ENCODE measurements at regions not wholly inside any gene's neighbourhood (a gene's known extent, or its start where the extent isn't known, plus 50 kb on each side); places are given as distances from the start of the nearest gene placed in this dataset.

DNA sequence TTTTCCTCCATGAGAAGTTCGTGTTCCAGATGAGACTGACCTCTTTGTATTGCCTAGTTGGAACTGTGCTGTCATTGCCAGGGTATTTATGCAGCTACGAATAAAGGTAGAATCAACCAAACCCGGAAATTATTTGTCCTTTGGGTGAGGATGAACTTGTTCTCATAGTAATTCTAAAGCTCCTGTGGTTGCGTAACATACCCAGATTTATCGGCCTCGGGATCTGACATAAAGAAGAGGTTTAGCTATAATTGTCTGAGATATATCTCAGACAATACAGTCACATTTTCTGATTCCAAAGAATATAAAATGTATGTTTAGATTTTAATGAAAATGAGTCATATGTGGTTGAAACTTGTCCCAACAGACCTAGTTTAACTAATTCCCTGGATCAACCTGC lies 628.7 kb upstream of the LINC00305 start:
- TF ChIP-seq EZH2phosphoT487 (IDR thresholded peaks at IDR 0.05; ENCODE audit: low read depth) = no peak
- TF ChIP-seq, protein P1, sequence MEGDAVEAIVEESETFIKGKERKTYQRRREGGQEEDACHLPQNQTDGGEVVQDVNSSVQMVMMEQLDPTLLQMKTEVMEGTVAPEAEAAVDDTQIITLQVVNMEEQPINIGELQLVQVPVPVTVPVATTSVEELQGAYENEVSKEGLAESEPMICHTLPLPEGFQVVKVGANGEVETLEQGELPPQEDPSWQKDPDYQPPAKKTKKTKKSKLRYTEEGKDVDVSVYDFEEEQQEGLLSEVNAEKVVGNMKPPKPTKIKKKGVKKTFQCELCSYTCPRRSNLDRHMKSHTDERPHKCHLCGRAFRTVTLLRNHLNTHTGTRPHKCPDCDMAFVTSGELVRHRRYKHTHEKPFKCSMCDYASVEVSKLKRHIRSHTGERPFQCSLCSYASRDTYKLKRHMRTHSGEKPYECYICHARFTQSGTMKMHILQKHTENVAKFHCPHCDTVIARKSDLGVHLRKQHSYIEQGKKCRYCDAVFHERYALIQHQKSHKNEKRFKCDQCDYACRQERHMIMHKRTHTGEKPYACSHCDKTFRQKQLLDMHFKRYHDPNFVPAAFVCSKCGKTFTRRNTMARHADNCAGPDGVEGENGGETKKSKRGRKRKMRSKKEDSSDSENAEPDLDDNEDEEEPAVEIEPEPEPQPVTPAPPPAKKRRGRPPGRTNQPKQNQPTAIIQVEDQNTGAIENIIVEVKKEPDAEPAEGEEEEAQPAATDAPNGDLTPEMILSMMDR (IDR thresholded peaks at IDR 0.05; ENCODE audit: low read depth, low read length) = no peak
- no peaks in the 10 kb centered on the region for H3K27me3 ChIP-seq (ENCODE audit: low read depth, low read length)
- peak overlapping the region; percentile 10; the same call in 1 of the 2 replicates for H3K4me3 ChIP-seq (ENCODE audit: low read length)
- peaks cover 4% of the 10 kb centered on the region for H3K4me1 ChIP-seq (ENCODE audit: low read length)
- no peaks in the 10 kb centered on the region for H3K36me3 ChIP-seq (replicated peaks; ENCODE audit: low read depth, low read length)
- H3K79me2 ChIP-seq (ENCODE audit: low read length) = no peaks in the 10 kb centered on the region
- H3K4me2 ChIP-seq (ENCODE audit: low read length) = peak overlapping the region; percentile 22
- H3K9ac ChIP-seq (ENCODE audit: low read length) = no peak overlapping the region
- H2AFZ ChIP-seq (ENCODE audit: low read depth, low read length) = peak overlapping the region; percentile 92
- no peaks in the 10 kb centered on the region for H4K20me1 ChIP-seq (ENCODE audit: insufficient read depth, low read length)
- H3K9me3 ChIP-seq (ENCODE audit: insufficient read depth, low read length) = no peaks in the 10 kb centered on the region
- no peak overlapping the region for H3K27ac ChIP-seq (ENCODE audit: low read length)

DNA sequence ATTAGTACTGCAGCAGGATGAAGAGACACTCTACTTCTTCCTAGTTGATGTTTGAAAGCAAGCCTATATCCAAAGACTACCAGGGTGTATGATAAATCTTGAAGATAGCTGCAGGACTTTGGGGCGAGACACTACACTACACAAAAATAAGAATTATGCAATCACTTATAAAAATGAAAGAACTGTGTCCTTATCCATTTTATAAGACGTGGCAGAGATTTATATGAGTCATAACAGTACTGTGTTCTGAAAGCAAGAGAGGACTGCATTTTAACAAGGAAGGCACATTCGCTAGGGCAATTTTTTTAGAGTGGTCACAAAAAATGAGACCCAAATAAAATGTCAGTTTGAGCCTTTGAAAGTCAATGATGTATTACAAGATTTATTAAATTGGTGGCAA lies 617.0 kb upstream of the LINC00305 start:
- Histone ChIP-seq H3K4me3 (ENCODE audit: low read length) (peak overlapping the region; percentile 3; the same call in 1 of the 2 replicates), H3K36me3 (replicated peaks; ENCODE audit: low read depth, low read length) (no peaks in the 10 kb centered on the region), H3K27me3 (ENCODE audit: low read depth, low read length) (no peaks in the 10 kb centered on the region), H3K79me2 (ENCODE audit: low read length) (no peaks in the 10 kb centered on the region), H3K4me2 (ENCODE audit: low read length) (peak overlapping the region; percentile 29), H3K9me3 (ENCODE audit: insufficient read depth, low read length) (no peaks in the 10 kb centered on the region), H4K20me1 (ENCODE audit: insufficient read depth, low read length) (no peaks in the 10 kb centered on the region), H3K9ac (ENCODE audit: low read length) (no peak overlapping the region), H3K27ac (ENCODE audit: low read length) (no peak overlapping the region), H3K4me1 (ENCODE audit: low read length) (peaks cover 21% of the 10 kb centered on the region), H2AFZ (ENCODE audit: low read depth, low read length) (peak overlapping the region; percentile 17)
- TF ChIP-seq, protein P1 (IDR thresholded peaks at IDR 0.05; ENCODE audit: low read depth, low read length) = no peak
- no peak for TF ChIP-seq EZH2phosphoT487 (IDR thresholded peaks at IDR 0.05; ENCODE audit: low read depth)

DNA sequence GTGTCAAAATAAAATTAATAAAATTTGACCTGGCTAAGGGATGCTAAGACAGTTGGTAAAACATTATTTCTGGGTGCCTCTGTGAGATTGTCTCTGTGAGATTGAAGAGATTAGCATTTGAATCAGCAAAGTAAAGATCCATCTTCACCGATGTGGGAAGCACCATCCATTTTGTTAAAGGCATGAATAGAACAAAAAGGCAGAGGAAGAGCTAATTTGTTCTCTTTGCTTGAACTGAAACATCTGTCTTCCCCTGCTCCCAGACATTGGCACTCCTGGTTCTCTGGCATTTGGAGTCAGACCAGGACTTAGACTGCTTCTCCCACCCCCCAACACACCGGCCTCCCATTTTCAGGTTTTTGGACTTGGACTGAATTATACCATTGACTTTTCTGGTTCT lies 603.8 kb upstream of the LINC00305 start:
- Histone ChIP-seq H3K9me3 (ENCODE audit: insufficient read depth, low read length) (no peaks in the 10 kb centered on the region), H3K27me3 (ENCODE audit: low read depth, low read length) (no peaks in the 10 kb centered on the region), H3K79me2 (ENCODE audit: low read length) (no peaks in the 10 kb centered on the region), H4K20me1 (ENCODE audit: insufficient read depth, low read length) (no peaks in the 10 kb centered on the region), H2AFZ (ENCODE audit: low read depth, low read length) (no peak overlapping the region), H3K4me1 (ENCODE audit: low read length) (no peaks in the 10 kb centered on the region), H3K27ac (ENCODE audit: low read length) (no peak overlapping the region), H3K4me2 (ENCODE audit: low read length) (no peak overlapping the region), H3K36me3 (replicated peaks; ENCODE audit: low read depth, low read length) (no peaks in the 10 kb centered on the region), H3K4me3 (ENCODE audit: low read length) (no peak overlapping the region), H3K9ac (ENCODE audit: low read length) (no peak overlapping the region)
- no peak for TF ChIP-seq EZH2phosphoT487 (IDR thresholded peaks at IDR 0.05; ENCODE audit: low read depth)
- TF ChIP-seq, protein P1 (IDR thresholded peaks at IDR 0.05; ENCODE audit: low read depth, low read length) = no peak

DNA sequence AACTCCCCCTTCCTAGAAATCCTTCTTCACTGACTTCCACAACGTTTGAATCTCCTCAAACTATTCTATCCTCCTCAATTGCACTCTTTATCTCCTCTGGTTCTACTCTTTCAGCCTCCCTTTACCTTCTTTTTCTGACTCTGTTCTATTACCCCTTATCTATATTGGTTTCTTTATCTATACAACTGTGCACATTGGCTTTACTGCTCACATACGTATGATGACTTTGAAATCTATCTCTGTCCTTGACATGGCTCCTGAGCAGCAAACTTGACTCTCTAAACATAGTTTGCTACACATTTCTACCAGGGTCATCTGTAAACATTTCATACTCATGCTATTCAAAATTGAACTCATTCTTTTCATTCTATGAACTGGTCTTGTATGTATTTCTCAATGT lies 601.0 kb upstream of the LINC00305 start:
- Histone ChIP-seq H3K4me1 (ENCODE audit: low read length) (no peaks in the 10 kb centered on the region), H3K9ac (ENCODE audit: low read length) (no peak overlapping the region), H3K9me3 (ENCODE audit: insufficient read depth, low read length) (no peaks in the 10 kb centered on the region), H3K27ac (ENCODE audit: low read length) (no peak overlapping the region), H2AFZ (ENCODE audit: low read depth, low read length) (no peak overlapping the region), H3K36me3 (replicated peaks; ENCODE audit: low read depth, low read length) (no peaks in the 10 kb centered on the region), H3K4me2 (ENCODE audit: low read length) (no peak overlapping the region), H4K20me1 (ENCODE audit: insufficient read depth, low read length) (no peaks in the 10 kb centered on the region), H3K27me3 (ENCODE audit: low read depth, low read length) (no peaks in the 10 kb centered on the region), H3K79me2 (ENCODE audit: low read length) (no peaks in the 10 kb centered on the region), H3K4me3 (ENCODE audit: low read length) (no peak overlapping the region)
- TF ChIP-seq, protein P1 (IDR thresholded peaks at IDR 0.05; ENCODE audit: low read depth, low read length) = no peak
- no peak for TF ChIP-seq EZH2phosphoT487 (IDR thresholded peaks at IDR 0.05; ENCODE audit: low read depth)

All from OCI-LY3 (cell line).